Kidney (tissue), 13 donors: ENCODE measurements at regions not wholly inside any gene's neighbourhood (a gene's known extent, or its start where the extent isn't known, plus 50 kb on each side); places are given as distances from the start of the nearest gene placed in this dataset.

Source experiments
- DNase-seq, 5 donors: peaks; one replicate each; pipeline ENCODE4 v3.0.0-alpha.2; 2013 to 2020
- FAIRE-seq: peaks from 2 replicates; lab custom pipeline; 2012; peaks lifted over from hg19 to GRCh38; lab: Jason Lieb, UNC
- H3K27ac ChIP-seq, 2 donors: one replicate each; pipeline ENCODE4 v1.7.0; 2013; ENCODE audit warnings: low read depth in 2 of 2, low read length in 2 of 2, inconsistent platforms in 1 of 2
- H3K27me3 ChIP-seq: one replicate; pipeline ENCODE4 v1.7.1; 2013; ENCODE audit warnings: low read length, inconsistent platforms; ENCODE audit not compliant: control insufficient read depth, insufficient read depth
- H3K36me3 ChIP-seq, 3 donors: one replicate each; pipeline versions ENCODE4 v1.7.0 to v1.7.1; 2013; ENCODE audit warnings: low read length in 3 of 3, control low read depth in 1 of 3, inconsistent platforms in 1 of 3; ENCODE audit not compliant: insufficient read depth in 3 of 3, control insufficient read depth in 2 of 3
- H3K4me1 ChIP-seq, 3 donors: one replicate each; pipeline versions ENCODE4 v1.7.0 to v1.7.1; 2013; ENCODE audit warnings: low read length in 3 of 3, inconsistent platforms in 1 of 3, low read depth in 1 of 3; ENCODE audit not compliant: control insufficient read depth in 2 of 3, insufficient read depth in 2 of 3
- H3K4me3 ChIP-seq, 3 donors: one replicate each; pipeline versions ENCODE4 v1.7.0 to v1.8.1; 2013; ENCODE audit warnings: low read length in 3 of 3, control low read depth in 1 of 3, inconsistent platforms in 1 of 3
- H3K9ac ChIP-seq, 3 donors: one replicate each; pipeline versions ENCODE4 v1.7.0 to v1.7.1; 2013; ENCODE audit warnings: low read length in 3 of 3, control low read depth in 1 of 3, inconsistent platforms in 1 of 3
- H3K9me3 ChIP-seq, 3 donors: one replicate each; pipeline versions ENCODE4 v1.7.0 to v1.7.1; 2013; ENCODE audit warnings: low read length in 3 of 3, control low read depth in 1 of 3, inconsistent platforms in 1 of 3; ENCODE audit not compliant: control insufficient read depth in 2 of 3, insufficient read depth in 1 of 3
- intact Hi-C: fragments of 100-400 bp; cut with DNase I; formaldehyde crosslinking; loops from one replicate; pipeline ENCODE4 v1.11.1; 2022
- TF ChIP-seq, protein P1 (sequence below): IDR thresholded peaks from 3 replicates; pipeline ENCODE4 v1.5.1; 2012; ENCODE audit warnings: mild to moderate bottlenecking, moderate library complexity, borderline replicate concordance; ENCODE audit not compliant: insufficient read depth; ENCODE audit errors: extremely low read depth
- donor health status: control.
- donor health status: control.
- donor health status: control.
- donor health status: control.
- donor health status: control.
- donor health status: DM: yes; HTN: yes; CAD: no.
- donor health status: Normal renal cell carcinoma (clear cell type).

- Histone ChIP-seq H3K4me3 (no peak overlapping the region), H3K36me3 (no peaks in the 10 kb centered on the region), H3K27me3 (no peaks in the 10 kb centered on the region), H3K27ac (no peak overlapping the region), H3K9me3 (no peaks in the 10 kb centered on the region), H3K9ac (no peak overlapping the region), H3K4me1 (no peaks in the 10 kb centered on the region)
- TF ChIP-seq, protein P1, sequence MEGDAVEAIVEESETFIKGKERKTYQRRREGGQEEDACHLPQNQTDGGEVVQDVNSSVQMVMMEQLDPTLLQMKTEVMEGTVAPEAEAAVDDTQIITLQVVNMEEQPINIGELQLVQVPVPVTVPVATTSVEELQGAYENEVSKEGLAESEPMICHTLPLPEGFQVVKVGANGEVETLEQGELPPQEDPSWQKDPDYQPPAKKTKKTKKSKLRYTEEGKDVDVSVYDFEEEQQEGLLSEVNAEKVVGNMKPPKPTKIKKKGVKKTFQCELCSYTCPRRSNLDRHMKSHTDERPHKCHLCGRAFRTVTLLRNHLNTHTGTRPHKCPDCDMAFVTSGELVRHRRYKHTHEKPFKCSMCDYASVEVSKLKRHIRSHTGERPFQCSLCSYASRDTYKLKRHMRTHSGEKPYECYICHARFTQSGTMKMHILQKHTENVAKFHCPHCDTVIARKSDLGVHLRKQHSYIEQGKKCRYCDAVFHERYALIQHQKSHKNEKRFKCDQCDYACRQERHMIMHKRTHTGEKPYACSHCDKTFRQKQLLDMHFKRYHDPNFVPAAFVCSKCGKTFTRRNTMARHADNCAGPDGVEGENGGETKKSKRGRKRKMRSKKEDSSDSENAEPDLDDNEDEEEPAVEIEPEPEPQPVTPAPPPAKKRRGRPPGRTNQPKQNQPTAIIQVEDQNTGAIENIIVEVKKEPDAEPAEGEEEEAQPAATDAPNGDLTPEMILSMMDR, result no peak
- intact Hi-C loops, result no loop called here
- DNase-seq (no peak), FAIRE-seq (no peak)
Observed at GRCh38 chr4:108449129-108449528, 171.2 kb upstream of the RPL34 start.

GRCh38 chr4:108446556-108446955, 173.8 kb upstream of the RPL34 start:
- Histone ChIP-seq H3K9me3 (no peaks in the 10 kb centered on the region), H3K27me3 (no peaks in the 10 kb centered on the region), H3K9ac (no peak overlapping the region), H3K27ac (no peak overlapping the region), H3K4me3 (no peak overlapping the region), H3K4me1 (no peaks in the 10 kb centered on the region), H3K36me3 (no peaks in the 10 kb centered on the region)
- DNase-seq (no peak), FAIRE-seq (no peak)
- intact Hi-C loops, result no loop called here
- TF ChIP-seq, protein P1, result no peak

GRCh38 chr4:108445716-108446115, 174.7 kb upstream of the RPL34 start:
- no peak overlapping the region for H3K27ac ChIP-seq
- DNase-seq (no peak), FAIRE-seq (no peak)
- H3K4me1 ChIP-seq, result no peaks in the 10 kb centered on the region
- no peaks in the 10 kb centered on the region for H3K36me3 ChIP-seq
- TF ChIP-seq, protein P1, result no peak
- H3K27me3 ChIP-seq, result no peaks in the 10 kb centered on the region
- no peak overlapping the region for H3K9ac ChIP-seq
- intact Hi-C loops, result no loop called here
- no peaks in the 10 kb centered on the region for H3K9me3 ChIP-seq
- H3K4me3 ChIP-seq, result no peak overlapping the region

DNA sequence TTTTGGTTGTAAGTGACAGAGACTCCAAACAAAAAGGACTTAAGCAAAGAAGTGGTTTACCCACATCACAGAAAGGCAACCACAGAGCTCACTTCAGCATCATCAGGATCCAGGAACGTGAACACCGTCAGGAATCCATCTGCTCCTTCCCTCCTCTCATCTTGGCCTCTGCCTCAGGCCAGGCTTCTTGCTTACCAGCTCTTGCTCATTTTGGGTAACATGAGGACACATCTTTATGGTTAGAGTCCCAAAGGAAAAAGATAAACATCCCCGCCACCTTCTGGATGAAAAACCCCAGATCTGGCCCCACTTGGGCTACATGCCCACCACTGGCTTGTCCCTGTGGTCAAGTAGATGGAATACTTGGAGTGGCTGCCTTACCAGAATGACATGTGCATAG, 176.8 kb upstream of the RPL34 start:
- Histone ChIP-seq H3K4me3 (no peak overlapping the region), H3K4me1 (no peaks in the 10 kb centered on the region), H3K27me3 (no peaks in the 10 kb centered on the region), H3K36me3 (no peaks in the 10 kb centered on the region), H3K9me3 (no peaks in the 10 kb centered on the region), H3K9ac (no peak overlapping the region), H3K27ac (no peak overlapping the region)
- DNase-seq (no peak), FAIRE-seq (no peak)
- intact Hi-C loops, result no loop called here
- TF ChIP-seq, protein P1, result no peak
